ENCODE measurements at regions not wholly inside any gene's neighbourhood (a gene's known extent, or its start where the extent isn't known, plus 50 kb on each side); places are given as distances from the start of the nearest gene placed in this dataset.

DNA sequence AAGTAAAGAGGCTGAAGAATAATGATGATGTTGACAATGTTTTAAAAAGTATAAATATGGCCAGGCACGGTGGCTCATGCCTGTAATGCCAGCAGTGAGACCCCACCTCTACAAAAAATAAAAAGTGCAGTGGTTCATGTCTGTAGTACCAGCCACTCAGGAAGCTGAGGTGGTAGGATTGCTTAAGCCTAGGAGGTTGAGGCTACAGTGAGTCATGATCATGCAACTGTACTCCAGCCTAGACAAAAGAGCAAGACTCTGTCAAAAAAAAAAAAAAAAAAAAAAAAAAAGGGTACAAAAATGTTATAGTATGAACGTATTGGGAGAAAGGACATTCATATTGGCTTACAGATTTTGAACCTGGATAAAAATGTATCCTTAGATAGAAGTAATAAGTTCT lies 543.1 kb upstream of the IRAK1BP1 start:
- H3K27me3 ChIP-seq = no peaks in the 10 kb centered on the region
- intact Hi-C loops (cut with DNase I; ENCODE audit: low total_unique reads) = no loop called here
- WGBS, 2 donors = 81 to 82% methylated on average over 2 of the region's 2 CpGs

DNA sequence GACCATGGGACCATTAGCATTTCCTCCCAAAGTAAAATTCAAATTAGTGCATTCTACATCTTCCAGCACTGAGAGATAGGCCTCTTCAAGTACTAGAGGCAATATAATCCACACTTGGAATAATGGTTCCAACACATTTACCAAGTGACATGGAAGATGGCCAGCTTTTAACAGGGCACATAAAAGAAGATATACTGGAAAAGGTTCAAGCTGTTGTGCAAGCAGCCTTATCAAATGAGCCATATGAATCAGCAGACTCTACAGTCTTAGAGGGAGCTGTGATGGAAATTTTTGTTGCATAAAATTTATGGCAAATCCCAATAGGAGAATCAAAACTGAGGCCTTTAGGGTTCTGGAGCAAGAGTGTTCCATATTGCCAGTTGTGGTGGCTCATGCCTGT lies 526.6 kb upstream of the IRAK1BP1 start:
- intact Hi-C loops (cut with DNase I; ENCODE audit: low total_unique reads) = no loop called here
- H3K27me3 ChIP-seq = no peaks in the 10 kb centered on the region
- no peak overlapping the region for H3K4me3 ChIP-seq
- no peaks in the 10 kb centered on the region for H3K4me1 ChIP-seq
- no peaks in the 10 kb centered on the region for H3K36me3 ChIP-seq (ENCODE audit: low read depth, missing control alignments)
- DNase-seq = no peak
- TF ChIP-seq POLR2A (IDR thresholded peaks at IDR 0.05) = no peak
- TF ChIP-seq, protein P1, sequence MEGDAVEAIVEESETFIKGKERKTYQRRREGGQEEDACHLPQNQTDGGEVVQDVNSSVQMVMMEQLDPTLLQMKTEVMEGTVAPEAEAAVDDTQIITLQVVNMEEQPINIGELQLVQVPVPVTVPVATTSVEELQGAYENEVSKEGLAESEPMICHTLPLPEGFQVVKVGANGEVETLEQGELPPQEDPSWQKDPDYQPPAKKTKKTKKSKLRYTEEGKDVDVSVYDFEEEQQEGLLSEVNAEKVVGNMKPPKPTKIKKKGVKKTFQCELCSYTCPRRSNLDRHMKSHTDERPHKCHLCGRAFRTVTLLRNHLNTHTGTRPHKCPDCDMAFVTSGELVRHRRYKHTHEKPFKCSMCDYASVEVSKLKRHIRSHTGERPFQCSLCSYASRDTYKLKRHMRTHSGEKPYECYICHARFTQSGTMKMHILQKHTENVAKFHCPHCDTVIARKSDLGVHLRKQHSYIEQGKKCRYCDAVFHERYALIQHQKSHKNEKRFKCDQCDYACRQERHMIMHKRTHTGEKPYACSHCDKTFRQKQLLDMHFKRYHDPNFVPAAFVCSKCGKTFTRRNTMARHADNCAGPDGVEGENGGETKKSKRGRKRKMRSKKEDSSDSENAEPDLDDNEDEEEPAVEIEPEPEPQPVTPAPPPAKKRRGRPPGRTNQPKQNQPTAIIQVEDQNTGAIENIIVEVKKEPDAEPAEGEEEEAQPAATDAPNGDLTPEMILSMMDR (IDR thresholded peaks at IDR 0.05) = no peak
- no peak overlapping the region for H3K27ac ChIP-seq
- H3K9me3 ChIP-seq = no peaks in the 10 kb centered on the region

More for the DNA sequence above, 543.1 kb upstream of the IRAK1BP1 start:
- Histone ChIP-seq H3K27ac (no peak overlapping the region), H3K36me3 (ENCODE audit: low read depth, missing control alignments) (no peaks in the 10 kb centered on the region), H3K9me3 (no peaks in the 10 kb centered on the region), H3K4me1 (no peaks in the 10 kb centered on the region), H3K4me3 (no peak overlapping the region)
- no peak for TF ChIP-seq POLR2A (IDR thresholded peaks at IDR 0.05)
- TF ChIP-seq, protein P1 (IDR thresholded peaks at IDR 0.05) = no peak
- DNase-seq = no peak

DNA sequence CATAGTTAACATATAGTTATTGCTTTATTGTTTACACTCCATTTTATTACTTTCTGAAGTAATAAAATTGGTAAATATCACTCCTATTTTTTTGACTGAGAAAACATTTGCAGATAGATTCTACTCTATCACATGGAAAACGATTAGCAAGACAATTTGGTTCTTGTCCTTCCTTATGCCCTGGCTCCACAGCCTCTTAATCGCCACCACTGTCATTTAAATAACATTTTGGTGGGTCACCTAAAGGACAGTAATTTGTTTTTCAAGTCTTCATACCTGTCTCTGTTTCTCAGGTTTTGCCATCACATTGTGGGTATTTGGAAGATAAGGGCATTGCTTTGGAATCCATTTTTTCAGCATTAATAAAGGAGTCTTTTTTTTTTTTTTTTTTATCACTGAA lies 521.5 kb upstream of the IRAK1BP1 start:
- no peak for DNase-seq
- H3K27ac ChIP-seq = no peak overlapping the region
- no peaks in the 10 kb centered on the region for H3K9me3 ChIP-seq
- intact Hi-C loops (cut with DNase I; ENCODE audit: low total_unique reads) = no loop called here
- H3K27me3 ChIP-seq = no peaks in the 10 kb centered on the region
- 68 to 78% methylated on average over 2 of the region's 2 CpGs for WGBS, 2 donors
- TF ChIP-seq, protein P1 (IDR thresholded peaks at IDR 0.05) = no peak
- TF ChIP-seq POLR2A (IDR thresholded peaks at IDR 0.05) = no peak
- no peak overlapping the region for H3K4me3 ChIP-seq
- no peaks in the 10 kb centered on the region for H3K36me3 ChIP-seq (ENCODE audit: low read depth, missing control alignments)
- H3K4me1 ChIP-seq = no peaks in the 10 kb centered on the region

DNA sequence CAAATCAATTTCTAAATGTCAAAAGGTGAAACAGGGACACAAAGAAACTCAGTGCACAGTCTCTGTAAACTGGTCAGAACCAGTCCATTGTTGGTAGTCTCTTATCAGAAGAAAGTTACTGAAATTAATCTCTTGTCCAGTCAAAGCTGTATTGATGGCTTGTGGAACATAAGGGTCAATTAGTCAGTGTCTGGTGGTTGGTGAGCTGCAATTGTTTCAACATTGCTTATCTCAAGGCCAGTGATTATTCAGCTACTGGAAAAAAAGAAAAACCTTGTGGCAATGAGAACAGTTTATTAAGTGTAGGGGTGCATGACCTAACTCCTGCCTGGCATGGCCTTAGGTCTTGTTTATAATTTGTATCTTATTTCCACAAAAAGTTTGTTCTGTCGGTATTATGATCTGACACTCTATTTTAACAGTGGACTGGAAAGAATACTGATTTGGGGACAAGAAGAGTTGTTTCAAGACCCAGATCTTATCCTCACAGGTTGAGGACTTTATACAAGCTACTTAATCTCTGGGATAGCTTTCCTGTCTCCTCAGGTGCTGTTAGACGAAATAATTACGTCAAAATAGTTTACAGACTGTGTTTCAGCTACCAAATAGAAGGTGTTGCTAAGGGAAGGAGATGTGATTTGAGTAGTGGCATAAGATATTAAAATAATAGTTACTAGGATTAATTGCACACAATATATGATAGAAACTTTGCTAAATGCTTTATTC lies 520.0 kb upstream of the IRAK1BP1 start:
- TF ChIP-seq, protein P1 (IDR thresholded peaks at IDR 0.05) = no peak
- TF ChIP-seq POLR2A (IDR thresholded peaks at IDR 0.05) = no peak
- WGBS, 2 donors = 55 to 57% methylated on average over 3 of the region's 3 CpGs
- peak overlapping the region in 1 of 2 donors; percentile 2 for H3K27ac ChIP-seq
- no peaks in the 10 kb centered on the region for H3K4me1 ChIP-seq
- no peaks in the 10 kb centered on the region for H3K9me3 ChIP-seq
- DNase-seq = peak; percentile 72
- H3K36me3 ChIP-seq (ENCODE audit: low read depth, missing control alignments) = no peaks in the 10 kb centered on the region
- intact Hi-C loops (cut with DNase I; ENCODE audit: low total_unique reads) = no loop called here
- no peak overlapping the region for H3K4me3 ChIP-seq
- H3K27me3 ChIP-seq = no peaks in the 10 kb centered on the region

DNA sequence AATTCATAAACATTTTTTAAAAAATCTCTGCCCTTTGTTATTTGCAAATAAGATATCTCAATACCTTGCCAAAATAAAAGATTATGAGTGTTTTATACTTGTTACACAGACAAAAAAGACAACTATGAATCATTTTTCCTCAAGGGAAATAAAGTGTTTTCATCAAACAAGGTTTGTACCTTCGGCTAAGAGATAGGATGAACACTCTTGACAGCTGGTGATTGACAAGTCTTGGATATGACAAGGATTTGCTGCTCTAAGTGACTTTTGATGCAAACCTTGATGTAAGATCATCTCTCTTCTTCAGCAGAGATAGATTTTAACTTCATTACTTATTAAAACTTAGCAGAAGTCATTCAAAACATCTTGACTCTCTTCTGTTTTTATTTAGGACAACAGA lies 514.3 kb upstream of the IRAK1BP1 start:
- Histone ChIP-seq H3K9me3 (no peaks in the 10 kb centered on the region), H3K27me3 (no peaks in the 10 kb centered on the region), H3K4me1 (no peaks in the 10 kb centered on the region), H3K27ac (no peak overlapping the region), H3K4me3 (no peak overlapping the region), H3K36me3 (ENCODE audit: low read depth, missing control alignments) (no peaks in the 10 kb centered on the region)
- WGBS, 2 donors = 73 to 82% methylated on average over 1 of the region's 1 CpG
- no peak for DNase-seq
- TF ChIP-seq POLR2A (IDR thresholded peaks at IDR 0.05) = no peak
- TF ChIP-seq, protein P1 (IDR thresholded peaks at IDR 0.05) = no peak
- intact Hi-C loops (cut with DNase I; ENCODE audit: low total_unique reads) = no loop called here
